ENCODE measurements at regions not wholly inside any gene's neighbourhood (a gene's known extent, or its start where the extent isn't known, plus 50 kb on each side); places are given as distances from the start of the nearest gene placed in this dataset.

DNA sequence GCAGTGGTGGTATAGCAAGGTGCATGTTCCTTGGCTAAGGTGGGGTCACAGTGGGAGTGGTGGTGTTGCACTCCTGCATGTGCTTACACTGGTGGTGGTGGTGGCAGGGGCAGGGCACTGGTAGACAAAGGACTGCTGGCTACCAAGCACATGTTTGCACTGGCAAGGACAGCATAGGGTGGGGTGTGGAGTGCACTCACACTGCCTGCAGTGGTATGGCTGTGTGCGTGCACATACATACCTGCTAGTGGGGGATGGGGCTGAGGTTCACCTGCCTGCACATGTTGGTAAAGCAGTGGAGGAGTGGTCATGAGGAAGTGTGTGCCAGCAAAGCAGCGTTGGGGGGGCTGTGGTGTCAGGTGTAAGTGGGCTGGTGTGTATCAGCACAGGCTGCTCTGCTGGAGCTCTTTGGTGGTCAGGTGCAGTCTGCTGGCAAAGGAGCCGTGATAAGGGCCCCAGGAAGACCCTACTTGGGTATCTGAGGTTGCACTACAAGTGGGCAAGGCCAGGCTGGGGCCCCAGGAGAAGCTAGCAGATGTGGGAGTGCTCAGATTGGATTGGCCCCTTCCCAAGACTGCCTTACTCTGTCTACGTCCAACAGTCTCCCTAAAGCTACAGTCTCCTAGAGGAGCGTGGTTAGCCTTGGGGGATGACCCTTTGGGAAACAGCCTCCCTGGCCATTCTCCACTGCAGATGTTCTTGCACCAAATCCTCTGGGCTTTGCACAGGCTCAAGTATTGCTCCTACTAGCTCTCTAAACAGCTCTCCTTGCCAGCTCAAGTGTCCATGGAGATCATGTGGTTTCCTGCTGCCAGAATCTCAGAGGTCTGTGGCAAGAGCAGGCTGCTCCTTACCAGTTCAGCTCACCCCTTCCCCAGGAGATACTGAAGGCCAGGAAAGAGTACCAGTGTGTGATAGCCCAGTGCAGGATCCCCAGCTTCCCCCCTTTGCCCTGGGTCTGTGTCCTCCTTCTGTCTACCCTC, 486.3 kb upstream of the PABPC4L start (continued):
- TF ChIP-seq SP1 (IDR thresholded peaks at IDR 0.05; ENCODE audit: low read depth) (no peak), CBX3 (IDR thresholded peaks at IDR 0.05; ENCODE audit: low read depth) (no peak), POLR2A (IDR thresholded peaks at IDR 0.05; ENCODE audit: borderline replicate concordance, extremely low read depth, insufficient read depth, insufficient read length) (no peak), ZNF274 (IDR thresholded peaks at IDR 0.05; ENCODE audit: low read depth, low read length) (no peak), RAD21 (IDR thresholded peaks at IDR 0.05; ENCODE audit: low read depth) (no peak), ELF1 (IDR thresholded peaks at IDR 0.05; ENCODE audit: borderline replicate concordance, low read depth) (no peak), SRF (IDR thresholded peaks at IDR 0.05; ENCODE audit: low read depth) (no peak), JUND (IDR thresholded peaks at IDR 0.05) (no peak), ZFX (IDR thresholded peaks at IDR 0.05) (no peak)
- TF ChIP-seq, protein P1, sequence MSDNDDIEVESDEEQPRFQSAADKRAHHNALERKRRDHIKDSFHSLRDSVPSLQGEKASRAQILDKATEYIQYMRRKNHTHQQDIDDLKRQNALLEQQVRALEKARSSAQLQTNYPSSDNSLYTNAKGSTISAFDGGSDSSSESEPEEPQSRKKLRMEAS (IDR thresholded peaks at IDR 0.05) = no peak

GRCh38 chr4:134677209-134677814, 475.7 kb upstream of the PABPC4L start:
- Histone ChIP-seq H3K4me3 (replicated peaks in 1 of 2; ENCODE audit: low read depth in 1 of 2, low read length in 2 of 2) (no peak overlapping the region), H2AFZ (ENCODE audit: low read depth, low read length, poor library complexity, severe bottlenecking) (no peak overlapping the region), H3K9ac (ENCODE audit: low read length) (no peak overlapping the region), H3K9me2 (ENCODE audit: insufficient read depth) (no peaks in the 10 kb centered on the region), H4K20me1 (ENCODE audit: insufficient read depth) (no peaks in the 10 kb centered on the region), H3K36me3 (ENCODE audit: control insufficient read depth in 1 of 2, insufficient read depth in 2 of 2, low read length in 2 of 2) (no peaks in the 10 kb centered on the region), H3K27ac (ENCODE audit: low read depth, low read length) (no peak overlapping the region), H3K79me2 (ENCODE audit: insufficient read depth, low read length) (no peaks in the 10 kb centered on the region), H3K9me3 (ENCODE audit: control insufficient read depth in 1 of 2, insufficient read depth in 1 of 2, low read depth in 1 of 2, low read length in 2 of 2) (no peaks in the 10 kb centered on the region), H3K4me1 (ENCODE audit: control insufficient read depth in 1 of 2, insufficient read depth in 2 of 2, low read length in 2 of 2) (no peaks in the 10 kb centered on the region), H3K27me3 (ENCODE audit: insufficient read depth, low read length) (no peaks in the 10 kb centered on the region), H3K4me2 (ENCODE audit: low read length) (no peak overlapping the region)
- DNase-seq (ENCODE audit: low read depth, low spot score) = no peak
- ChIA-PET POLR2A (no interaction called here), CTCF (no interaction called here), RAD21 (ENCODE audit: low non-redundant PET in 1 of 2, low total read pairs in 2 of 2, uncharacterized antibody in 2 of 2, unreplicated experiment in 2 of 2) (no interaction called here)
- ATAC-seq = no peak
- BruUV-seq (replicated peaks) = no TSS peak
- intact Hi-C loops (cut with micrococcal nuclease) = no loop called here
- TF ChIP-seq CBX3 (IDR thresholded peaks at IDR 0.05; ENCODE audit: low read depth) (no peak), POLR2AphosphoS5 (IDR thresholded peaks at IDR 0.05; ENCODE audit: low read depth, low read length) (no peak), RAD21 (IDR thresholded peaks at IDR 0.05; ENCODE audit: low read depth) (no peak), ELF1 (IDR thresholded peaks at IDR 0.05; ENCODE audit: borderline replicate concordance, low read depth) (no peak), CTCF (IDR thresholded peaks at IDR 0.05 in 2 of 3, conservative IDR thresholded peaks at IDR 0.05 in 1 of 3; ENCODE audit: borderline replicate concordance in 1 of 3, insufficient read depth in 1 of 3, low read depth in 2 of 3, low read length in 2 of 3) (no peak), EZH2 (IDR thresholded peaks at IDR 0.05) (no peak), CEBPB (IDR thresholded peaks at IDR 0.05; ENCODE audit: low read depth) (no peak), SP1 (IDR thresholded peaks at IDR 0.05; ENCODE audit: low read depth) (no peak), TCF7L2 (IDR thresholded peaks at IDR 0.05; ENCODE audit: borderline replicate concordance, extremely low read depth, insufficient read depth, insufficient read length) (no peak), JUND (IDR thresholded peaks at IDR 0.05) (no peak), EGR1 (IDR thresholded peaks at IDR 0.05; ENCODE audit: low read depth) (no peak), YY1 (IDR thresholded peaks at IDR 0.05; ENCODE audit: extremely low read depth, insufficient replicate concordance, low read depth, low read length) (no peak), FOSL1 (IDR thresholded peaks at IDR 0.05; ENCODE audit: low read depth) (no peak)
- TF ChIP-seq, protein P1 (IDR thresholded peaks at IDR 0.05) = no peak
- TF ChIP-seq, protein P2, sequence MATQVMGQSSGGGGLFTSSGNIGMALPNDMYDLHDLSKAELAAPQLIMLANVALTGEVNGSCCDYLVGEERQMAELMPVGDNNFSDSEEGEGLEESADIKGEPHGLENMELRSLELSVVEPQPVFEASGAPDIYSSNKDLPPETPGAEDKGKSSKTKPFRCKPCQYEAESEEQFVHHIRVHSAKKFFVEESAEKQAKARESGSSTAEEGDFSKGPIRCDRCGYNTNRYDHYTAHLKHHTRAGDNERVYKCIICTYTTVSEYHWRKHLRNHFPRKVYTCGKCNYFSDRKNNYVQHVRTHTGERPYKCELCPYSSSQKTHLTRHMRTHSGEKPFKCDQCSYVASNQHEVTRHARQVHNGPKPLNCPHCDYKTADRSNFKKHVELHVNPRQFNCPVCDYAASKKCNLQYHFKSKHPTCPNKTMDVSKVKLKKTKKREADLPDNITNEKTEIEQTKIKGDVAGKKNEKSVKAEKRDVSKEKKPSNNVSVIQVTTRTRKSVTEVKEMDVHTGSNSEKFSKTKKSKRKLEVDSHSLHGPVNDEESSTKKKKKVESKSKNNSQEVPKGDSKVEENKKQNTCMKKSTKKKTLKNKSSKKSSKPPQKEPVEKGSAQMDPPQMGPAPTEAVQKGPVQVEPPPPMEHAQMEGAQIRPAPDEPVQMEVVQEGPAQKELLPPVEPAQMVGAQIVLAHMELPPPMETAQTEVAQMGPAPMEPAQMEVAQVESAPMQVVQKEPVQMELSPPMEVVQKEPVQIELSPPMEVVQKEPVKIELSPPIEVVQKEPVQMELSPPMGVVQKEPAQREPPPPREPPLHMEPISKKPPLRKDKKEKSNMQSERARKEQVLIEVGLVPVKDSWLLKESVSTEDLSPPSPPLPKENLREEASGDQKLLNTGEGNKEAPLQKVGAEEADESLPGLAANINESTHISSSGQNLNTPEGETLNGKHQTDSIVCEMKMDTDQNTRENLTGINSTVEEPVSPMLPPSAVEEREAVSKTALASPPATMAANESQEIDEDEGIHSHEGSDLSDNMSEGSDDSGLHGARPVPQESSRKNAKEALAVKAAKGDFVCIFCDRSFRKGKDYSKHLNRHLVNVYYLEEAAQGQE (IDR thresholded peaks at IDR 0.05; ENCODE audit: low read depth) = no peak

All from HCT116 (cell line).